Muscle layer of colon (tissue), 2 donors: ENCODE measurements at regions not wholly inside any gene's neighbourhood (a gene's known extent, or its start where the extent isn't known, plus 50 kb on each side); places are given as distances from the start of the nearest gene placed in this dataset.
"Not testable (repeated sequence)": the region's sequence is repeated elsewhere in the genome, so short reads cannot be mapped to it uniquely, and the experiment has no call there.

Source experiments
- H3K27ac ChIP-seq: one replicate; pipeline ENCODE4 v1.7.0; 2013; ENCODE audit warnings: low read depth, mild to moderate bottlenecking, low read length, moderate library complexity
- H3K27me3 ChIP-seq, 2 donors: one replicate each; pipeline ENCODE4 v1.7.0; 2013; ENCODE audit warnings: low read length in 2 of 2, mild to moderate bottlenecking in 2 of 2; ENCODE audit not compliant: insufficient read depth in 2 of 2, control insufficient read depth in 1 of 2
- H3K36me3 ChIP-seq: one replicate; pipeline ENCODE4 v1.7.0; 2013; ENCODE audit warnings: mild to moderate bottlenecking, low read length; ENCODE audit not compliant: insufficient read depth
- H3K4me1 ChIP-seq: one replicate; pipeline ENCODE4 v1.7.0; 2013; ENCODE audit warnings: mild to moderate bottlenecking, low read length; ENCODE audit not compliant: insufficient read depth
- H3K4me3 ChIP-seq, 2 donors: one replicate each; pipeline ENCODE4 v1.7.0; 2013; ENCODE audit warnings: low read length in 2 of 2, low read depth in 1 of 2, mild to moderate bottlenecking in 1 of 2, moderate library complexity in 1 of 2
- H3K9ac ChIP-seq: one replicate; pipeline ENCODE4 v1.7.0; 2013; ENCODE audit warnings: low read length
- H3K9me3 ChIP-seq: one replicate; pipeline ENCODE4 v1.7.0; 2013; ENCODE audit warnings: mild to moderate bottlenecking, low read length
- donor health status: abdominal sarcoma.
- donor health status: Adenocarcinoma of cecum.

GRCh38 chr10:6996431-6996830 lies 414.4 kb downstream of the SFMBT2 start:
- no peak overlapping the region for H3K4me3 ChIP-seq
- H3K9me3 ChIP-seq, result no peaks in the 10 kb centered on the region
- no peak overlapping the region for H3K27ac ChIP-seq
- H3K27me3 ChIP-seq, result no peaks in the 10 kb centered on the region
- no peaks in the 10 kb centered on the region for H3K36me3 ChIP-seq
- no peak overlapping the region for H3K9ac ChIP-seq
- no peaks in the 10 kb centered on the region for H3K4me1 ChIP-seq

- Histone ChIP-seq H3K4me1 (no peaks in the 10 kb centered on the region), H3K27me3 (no peaks in the 10 kb centered on the region), H3K4me3 (no peak overlapping the region), H3K36me3 (no peaks in the 10 kb centered on the region), H3K9ac (no peak overlapping the region), H3K27ac (no peak overlapping the region), H3K9me3 (no peaks in the 10 kb centered on the region)
Observed at GRCh38 chr10:6995831-6996230, 415.0 kb downstream of the SFMBT2 start.

- no peak overlapping the region for H3K27ac ChIP-seq
- no peak overlapping the region for H3K9ac ChIP-seq
- no peaks in the 10 kb centered on the region for H3K9me3 ChIP-seq
- no peaks in the 10 kb centered on the region for H3K27me3 ChIP-seq
- H3K4me3 ChIP-seq, result no peak overlapping the region
- H3K4me1 ChIP-seq, result no peaks in the 10 kb centered on the region
- H3K36me3 ChIP-seq, result no peaks in the 10 kb centered on the region
Observed at GRCh38 chr10:6995341-6995740, 415.3 kb upstream of the PRKCQ start.

DNA sequence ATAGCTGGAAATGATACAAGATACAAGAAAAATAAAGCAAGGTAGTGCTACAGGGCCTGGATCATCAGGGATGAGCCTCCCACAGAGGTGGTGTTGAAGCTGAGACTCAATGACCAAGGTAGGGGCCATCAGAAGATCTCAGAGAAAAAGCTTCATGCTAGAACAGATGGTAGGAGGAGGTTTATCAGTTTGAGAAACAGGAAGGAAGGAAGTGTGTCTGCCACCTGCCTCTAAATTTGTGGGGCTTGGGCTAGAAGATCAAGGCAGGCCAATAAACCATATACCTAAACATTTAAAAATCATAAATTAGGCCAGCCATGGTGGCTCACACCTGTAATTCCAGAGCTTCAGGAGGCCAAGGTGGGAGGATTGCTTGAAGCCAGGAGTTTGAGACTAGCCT lies 410.8 kb upstream of the PRKCQ start:
- Histone ChIP-seq H3K9ac (no peak overlapping the region), H3K27me3 (no peaks in the 10 kb centered on the region), H3K27ac (no peak overlapping the region), H3K36me3 (no peaks in the 10 kb centered on the region), H3K4me3 (no peak overlapping the region), H3K9me3 (no peaks in the 10 kb centered on the region), H3K4me1 (no peaks in the 10 kb centered on the region)

DNA sequence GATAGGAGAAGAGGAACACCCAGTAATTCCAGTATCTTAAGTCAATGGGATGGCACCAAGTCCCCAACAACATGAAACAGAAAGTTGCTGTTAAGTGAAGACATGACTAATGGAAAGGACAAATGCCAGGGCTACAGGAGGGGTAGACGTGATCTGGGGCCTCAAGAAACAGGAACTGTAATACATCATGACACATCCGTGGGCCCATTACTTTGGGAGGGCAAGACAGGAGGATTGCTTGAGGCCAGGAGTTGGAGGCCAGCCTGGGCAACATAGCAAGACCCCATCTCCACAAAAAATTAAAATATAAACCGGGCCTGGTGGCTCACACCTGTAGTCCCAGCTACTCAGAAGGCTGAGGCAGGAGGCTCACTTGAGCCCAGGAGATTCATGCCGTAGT lies 408.6 kb upstream of the PRKCQ start:
- H3K9me3 ChIP-seq, result no peaks in the 10 kb centered on the region
- no peak overlapping the region for H3K9ac ChIP-seq
- H3K27me3 ChIP-seq, result no peaks in the 10 kb centered on the region
- H3K4me1 ChIP-seq, result no peaks in the 10 kb centered on the region
- no peaks in the 10 kb centered on the region for H3K36me3 ChIP-seq
- no peak overlapping the region for H3K27ac ChIP-seq
- H3K4me3 ChIP-seq, result no peak overlapping the region

DNA sequence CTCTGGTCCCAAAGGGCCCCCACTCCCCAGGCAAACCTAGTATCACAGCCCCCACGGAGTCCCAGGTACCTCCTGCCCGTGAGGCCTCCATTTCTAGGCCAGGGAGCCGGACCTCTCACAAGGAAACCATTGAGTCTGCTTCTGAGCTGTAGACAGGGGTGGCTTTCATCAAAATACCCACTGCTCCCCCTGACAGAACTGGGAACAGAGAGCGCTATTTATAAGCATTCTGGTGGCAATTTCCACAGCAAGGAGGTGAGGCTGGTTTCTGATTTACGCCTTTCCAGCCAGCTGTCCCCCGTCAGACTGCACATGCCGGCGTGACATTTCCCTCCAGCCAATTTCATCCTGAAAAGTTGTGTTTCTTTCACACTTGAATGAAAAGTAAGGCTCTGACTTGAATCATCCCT lies 407.5 kb upstream of the PRKCQ start:
- Histone ChIP-seq H3K27ac (no peak overlapping the region), H3K27me3 (no peaks in the 10 kb centered on the region), H3K9me3 (no peaks in the 10 kb centered on the region)

DNA sequence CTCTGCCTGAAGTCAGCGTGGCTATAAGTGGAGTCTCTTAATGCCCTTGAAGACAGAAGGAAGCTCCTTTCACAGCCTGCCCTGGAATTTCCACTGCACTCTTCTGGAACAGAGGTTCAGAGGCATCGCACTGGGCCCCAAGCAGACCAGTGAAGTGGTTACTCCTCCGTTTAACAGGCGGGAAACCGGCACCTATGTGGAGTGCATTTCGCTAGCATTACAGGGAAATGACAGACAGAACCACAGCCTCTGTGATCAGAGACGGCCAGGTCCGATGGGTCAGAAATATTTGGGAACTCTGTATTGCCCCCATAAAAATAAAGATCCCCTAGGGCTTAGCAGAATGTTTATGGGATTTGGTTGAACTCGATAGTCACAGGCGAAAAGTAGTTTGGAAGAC lies 406.9 kb upstream of the PRKCQ start:
- Histone ChIP-seq H3K4me3 (no peak overlapping the region), H3K27ac (no peak overlapping the region), H3K36me3 (no peaks in the 10 kb centered on the region), H3K27me3 (no peaks in the 10 kb centered on the region), H3K9ac (no peak overlapping the region), H3K9me3 (no peaks in the 10 kb centered on the region), H3K4me1 (no peaks in the 10 kb centered on the region)

More for the DNA sequence above, 407.5 kb upstream of the PRKCQ start:
- Histone ChIP-seq H3K9ac (no peak overlapping the region), H3K4me3 (no peak overlapping the region), H3K36me3 (no peaks in the 10 kb centered on the region), H3K4me1 (no peaks in the 10 kb centered on the region)

- no peaks in the 10 kb centered on the region for H3K4me1 ChIP-seq
- H3K36me3 ChIP-seq, result no peaks in the 10 kb centered on the region
- H3K27ac ChIP-seq, result no peak overlapping the region
- no peak overlapping the region for H3K9ac ChIP-seq
- H3K27me3 ChIP-seq, result no peaks in the 10 kb centered on the region
- H3K4me3 ChIP-seq, result no peak overlapping the region
- no peaks in the 10 kb centered on the region for H3K9me3 ChIP-seq
Observed at GRCh38 chr10:6985644-6986043, 405.6 kb upstream of the PRKCQ start.

DNA sequence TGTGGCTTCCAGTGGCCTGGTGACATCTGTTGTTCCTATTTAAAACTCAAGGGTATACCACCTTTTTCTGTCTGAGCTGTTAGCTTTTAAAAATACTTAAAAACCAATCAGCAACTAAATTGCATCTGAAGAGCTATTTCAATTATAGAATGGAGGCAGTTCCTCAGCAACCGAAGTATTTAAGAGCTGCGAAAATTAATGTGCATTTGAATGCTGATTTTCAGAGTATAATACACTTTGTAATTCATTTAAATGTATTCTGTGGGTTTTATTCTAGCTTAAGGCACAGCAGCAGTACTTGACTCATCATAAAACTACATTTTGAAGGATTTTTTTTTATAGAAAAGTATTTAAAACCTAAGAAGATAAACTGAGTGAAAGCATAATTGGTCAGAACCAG lies 404.9 kb upstream of the PRKCQ start:
- no peak overlapping the region for H3K27ac ChIP-seq
- no peak overlapping the region for H3K9ac ChIP-seq
- H3K27me3 ChIP-seq, result no peaks in the 10 kb centered on the region
- H3K36me3 ChIP-seq, result no peaks in the 10 kb centered on the region
- H3K9me3 ChIP-seq, result no peaks in the 10 kb centered on the region
- H3K4me1 ChIP-seq, result no peaks in the 10 kb centered on the region
- no peak overlapping the region for H3K4me3 ChIP-seq

DNA sequence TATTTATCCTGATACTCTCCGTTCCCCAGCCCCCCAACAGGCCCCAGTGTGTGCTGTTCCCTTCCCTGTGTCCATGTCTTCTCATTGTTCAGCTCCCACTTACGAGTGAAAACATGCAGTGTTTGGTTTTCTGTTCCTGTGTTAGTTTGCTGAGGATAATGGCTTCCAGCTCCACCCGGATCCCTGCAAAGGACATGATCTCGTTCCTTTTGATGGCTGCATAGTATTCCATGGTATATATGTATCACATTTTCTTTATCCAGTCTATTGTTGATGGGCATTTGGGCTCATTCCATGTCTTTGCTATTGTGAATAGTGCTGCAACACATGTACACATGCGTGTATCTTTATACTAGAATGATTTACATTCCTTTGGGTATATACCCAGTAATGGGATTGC lies 403.9 kb upstream of the PRKCQ start:
- H3K4me1 ChIP-seq, H3K36me3 ChIP-seq, H3K4me3 ChIP-seq, H3K9me3 ChIP-seq, H3K27me3 ChIP-seq, H3K9ac ChIP-seq, H3K27ac ChIP-seq: not testable (repeated sequence)

GRCh38 chr10:6980353-6980752 lies 400.3 kb upstream of the PRKCQ start:
- H3K4me3 ChIP-seq, result no peak overlapping the region
- H3K27ac ChIP-seq, result no peak overlapping the region
- H3K36me3 ChIP-seq, result no peaks in the 10 kb centered on the region
- no peak overlapping the region for H3K9ac ChIP-seq
- H3K4me1 ChIP-seq, result no peaks in the 10 kb centered on the region
- H3K27me3 ChIP-seq, result no peaks in the 10 kb centered on the region
- H3K9me3 ChIP-seq, result no peaks in the 10 kb centered on the region

DNA sequence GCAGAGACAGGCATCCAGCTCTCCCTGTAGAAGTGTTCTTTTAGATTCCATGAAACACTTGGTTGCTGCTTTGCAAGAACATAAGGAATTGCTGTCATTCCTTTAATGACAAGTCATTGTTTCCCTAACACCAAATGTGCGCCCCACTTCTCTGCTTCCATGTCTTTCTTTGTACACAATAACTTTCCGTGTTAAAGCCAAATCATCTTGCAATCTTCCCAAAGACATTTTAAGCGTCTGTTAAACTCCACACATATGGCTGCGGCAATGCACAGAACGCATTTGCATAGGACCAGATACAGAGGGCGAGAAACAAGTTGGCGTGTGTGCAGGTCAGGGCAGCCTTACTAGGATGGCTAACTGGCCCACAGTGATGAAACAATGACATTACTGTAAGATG lies 399.3 kb upstream of the PRKCQ start:
- Histone ChIP-seq H3K27me3 (no peaks in the 10 kb centered on the region), H3K36me3 (no peaks in the 10 kb centered on the region), H3K9me3 (no peaks in the 10 kb centered on the region), H3K9ac (no peak overlapping the region), H3K27ac (no peak overlapping the region), H3K4me1 (no peaks in the 10 kb centered on the region), H3K4me3 (no peak overlapping the region)
